ENCODE measurements at regions not wholly inside any gene's neighbourhood (a gene's known extent, or its start where the extent isn't known, plus 50 kb on each side); places are given as distances from the start of the nearest gene placed in this dataset.

DNA sequence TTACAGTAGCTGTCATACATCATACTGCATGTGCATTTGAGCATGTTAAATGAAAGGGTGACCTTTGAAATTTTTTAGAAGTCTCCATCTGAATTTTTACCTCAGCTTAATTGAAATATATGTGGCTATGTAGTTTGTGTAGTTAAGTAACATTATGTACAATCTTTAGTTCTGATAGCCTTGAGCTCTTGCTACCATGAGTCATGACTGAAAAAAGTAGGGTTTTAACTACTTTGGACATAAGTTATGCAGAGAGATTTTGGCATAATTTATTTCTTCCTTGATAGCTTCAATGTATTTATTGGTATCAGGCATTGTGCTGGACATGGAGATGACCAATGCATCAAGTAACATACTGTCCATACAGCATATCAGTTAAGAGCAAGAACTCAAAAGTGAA lies 376.5 kb upstream of the ZNF717 start:
- H3K9me3 ChIP-seq (ENCODE audit: control insufficient read depth, insufficient read depth, low read depth, low read length) = no peaks in the 10 kb centered on the region
- no peak for TF ChIP-seq TCF7L2 (IDR thresholded peaks at IDR 0.05; ENCODE audit: low read depth, low read length)
- no peak for TF ChIP-seq SIN3A (IDR thresholded peaks at IDR 0.05; ENCODE audit: borderline replicate concordance, insufficient read depth, low read depth, low read length)
- no peak for TF ChIP-seq CTCF (IDR thresholded peaks at IDR 0.05)
- TF ChIP-seq POLR2AphosphoS5 (IDR thresholded peaks at IDR 0.05; ENCODE audit: low read depth, low read length) = no peak
- TF ChIP-seq REST (IDR thresholded peaks at IDR 0.05; ENCODE audit: insufficient read depth in 1 of 2, low read depth in 2 of 2, low read length in 1 of 2) = no peak
- BruUV-seq (replicated peaks) = no TSS peak
- no peak overlapping the region for H3K27ac ChIP-seq (ENCODE audit: low read length)
- no peak for ATAC-seq
- ChIA-PET CTCF (no interaction called here), POLR2A (no interaction called here)
- no peaks in the 10 kb centered on the region for H3K36me3 ChIP-seq (ENCODE audit: control insufficient read depth, insufficient read depth, low read length)
- no peak overlapping the region for H3K4me3 ChIP-seq (ENCODE audit: low read depth in 2 of 2, low read length in 2 of 2)
- H3K4me1 ChIP-seq (ENCODE audit: control insufficient read depth, insufficient read depth, low read length) = no peaks in the 10 kb centered on the region
- intact Hi-C loops (cut with micrococcal nuclease; ENCODE audit: unreplicated experiment) = no loop called here
- in situ Hi-C loops (cut with HindIII; ENCODE audit: low pct_unique_long_range_greater_than_20kb, low sequenced_read_pairs) = no loop called here
- no peak for DNase-seq (ENCODE audit: low read depth, low spot score)
- no peaks in the 10 kb centered on the region for H3K27me3 ChIP-seq (ENCODE audit: control insufficient read depth, insufficient read depth, low read length)

DNA sequence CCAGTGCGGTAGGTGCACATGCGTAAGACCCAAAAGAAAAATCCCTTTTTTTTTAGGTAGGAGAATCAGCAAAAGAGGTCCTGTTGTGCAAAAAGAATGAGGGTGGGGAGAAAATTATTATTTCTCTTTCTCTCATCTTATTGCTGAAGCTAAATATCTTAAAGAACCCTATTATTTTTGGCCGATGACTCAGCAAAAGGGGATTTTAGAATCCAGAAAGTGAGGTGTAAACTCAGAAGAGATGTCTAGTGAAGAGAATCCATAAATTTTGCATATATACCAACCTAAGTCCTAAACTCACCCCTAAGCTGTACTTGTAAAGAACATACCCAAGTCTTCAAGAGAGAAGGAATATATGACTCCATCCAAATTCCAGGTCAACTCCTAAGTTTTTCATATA lies 386.3 kb upstream of the ZNF717 start:
- in situ Hi-C loops (cut with HindIII; ENCODE audit: low pct_unique_long_range_greater_than_20kb, low sequenced_read_pairs) = no loop called here

More for the DNA sequence above, 386.3 kb upstream of the ZNF717 start:
- ChIA-PET POLR2A (no interaction called here), CTCF (no interaction called here)
- intact Hi-C loops (cut with micrococcal nuclease; ENCODE audit: unreplicated experiment) = no loop called here
- DNase-seq (ENCODE audit: low read depth, low spot score) (no peak), ATAC-seq (no peak)
- Histone ChIP-seq H3K27ac (ENCODE audit: low read length) (no peak overlapping the region), H3K36me3 (ENCODE audit: control insufficient read depth, insufficient read depth, low read length) (no peaks in the 10 kb centered on the region), H3K27me3 (ENCODE audit: control insufficient read depth, insufficient read depth, low read length) (no peaks in the 10 kb centered on the region), H3K9me3 (ENCODE audit: control insufficient read depth, insufficient read depth, low read depth, low read length) (no peaks in the 10 kb centered on the region), H3K4me1 (ENCODE audit: control insufficient read depth, insufficient read depth, low read length) (no peaks in the 10 kb centered on the region), H3K4me3 (ENCODE audit: low read depth in 2 of 2, low read length in 2 of 2) (no peak overlapping the region)
- BruUV-seq (replicated peaks) = no TSS peak
- TF ChIP-seq TCF7L2 (IDR thresholded peaks at IDR 0.05; ENCODE audit: low read depth, low read length) (no peak), REST (IDR thresholded peaks at IDR 0.05; ENCODE audit: insufficient read depth in 1 of 2, low read depth in 2 of 2, low read length in 1 of 2) (no peak), SIN3A (IDR thresholded peaks at IDR 0.05; ENCODE audit: borderline replicate concordance, insufficient read depth, low read depth, low read length) (no peak), CTCF (IDR thresholded peaks at IDR 0.05) (no peak), POLR2AphosphoS5 (IDR thresholded peaks at IDR 0.05; ENCODE audit: low read depth, low read length) (no peak)

Measured in Panc1 (cell line).